HG03342 (cell line): ENCODE measurements at regions not wholly inside any gene's neighbourhood (a gene's known extent, or its start where the extent isn't known, plus 50 kb on each side); places are given as distances from the start of the nearest gene placed in this dataset.
"Not testable (repeated sequence)": the region's sequence is repeated elsewhere in the genome, so short reads cannot be mapped to it uniquely, and the experiment has no call there.

ENCODE experiments used
- ATAC-seq: cut with Tn5 transposase; IDR thresholded peaks from one replicate; pipeline ENCODE4 v1.9.1; 2021; ENCODE audit warnings: mild to moderate bottlenecking, moderate library complexity; ENCODE audit not compliant: unreplicated experiment

DNA sequence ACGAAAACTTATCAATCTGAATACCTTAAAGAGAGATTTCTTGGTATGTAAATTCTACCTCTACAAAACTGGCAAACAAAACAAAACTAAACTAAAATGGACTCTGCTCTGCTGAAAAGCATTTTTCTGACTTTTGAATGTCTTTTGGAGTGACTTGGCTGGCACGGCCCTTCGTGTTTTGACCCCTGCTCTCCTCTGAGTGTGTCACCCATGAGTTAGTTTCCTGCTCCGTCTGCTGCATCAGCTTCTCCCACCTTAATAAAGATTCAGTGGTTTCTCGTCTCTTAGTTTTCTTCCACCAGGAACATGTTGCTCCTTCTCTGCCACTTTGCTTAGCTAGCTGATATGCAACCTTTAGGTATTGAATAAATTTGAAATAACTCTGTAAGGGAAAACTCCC, 1084.0 kb upstream of the CDH18 start:
- ATAC-seq, result no peak

DNA sequence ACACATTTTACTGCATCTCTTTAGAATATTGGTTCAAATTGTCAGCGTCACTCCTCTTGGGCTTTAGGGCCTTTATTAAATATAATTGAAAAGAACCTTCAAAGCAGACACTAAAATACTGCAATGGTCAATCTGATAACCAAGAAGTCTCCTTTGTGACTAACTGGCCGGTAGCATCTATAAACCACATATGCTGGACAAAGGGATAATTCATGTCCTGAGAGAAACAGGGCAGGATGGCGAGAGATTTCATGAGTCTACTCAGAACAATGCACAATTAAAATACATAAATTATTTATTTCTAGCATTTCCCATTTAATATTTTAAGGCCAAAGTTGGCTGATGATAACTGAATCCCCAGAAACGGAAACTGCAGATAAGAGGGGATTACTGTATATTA, 1083.4 kb upstream of the CDH18 start:
- no peak for ATAC-seq

DNA sequence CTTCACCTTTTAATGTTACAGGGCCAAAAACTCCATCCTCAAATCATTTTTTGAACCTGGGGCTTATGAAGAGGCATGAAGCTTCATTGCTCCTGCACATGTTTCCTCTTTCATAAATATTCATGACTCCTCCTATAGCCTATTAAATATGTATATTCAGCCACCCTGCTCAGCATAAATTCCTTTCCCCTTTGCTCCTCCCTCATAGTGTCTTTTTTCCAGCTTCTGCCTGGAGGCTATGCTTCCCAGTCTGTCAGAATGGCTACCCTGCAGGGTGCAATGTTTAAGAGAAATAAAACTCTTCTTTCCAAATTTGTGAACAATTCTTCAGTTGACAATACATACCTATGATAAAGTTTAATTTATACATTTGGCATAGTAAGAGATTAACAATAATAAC, 1082.9 kb upstream of the CDH18 start:
- ATAC-seq, result no peak

DNA sequence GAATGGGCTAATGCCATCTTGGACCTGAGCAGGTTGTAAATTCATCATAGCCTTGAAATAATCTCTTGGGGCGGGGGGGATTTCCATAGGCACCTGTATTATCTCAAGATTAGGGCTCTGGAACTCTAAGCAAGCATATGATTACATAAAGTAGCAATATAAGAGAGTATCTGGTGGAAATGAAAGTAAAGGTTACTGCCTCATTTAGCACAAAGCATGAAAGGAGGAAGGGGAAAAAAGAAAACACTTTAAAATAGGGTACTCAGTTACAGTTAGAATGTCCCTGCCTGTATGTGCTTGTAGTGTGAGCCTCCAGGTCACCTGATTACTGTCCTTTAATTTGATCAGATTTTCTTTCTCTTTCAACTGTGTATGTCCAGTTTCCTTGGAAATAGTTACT, 1079.7 kb upstream of the CDH18 start:
- ATAC-seq, result no peak

DNA sequence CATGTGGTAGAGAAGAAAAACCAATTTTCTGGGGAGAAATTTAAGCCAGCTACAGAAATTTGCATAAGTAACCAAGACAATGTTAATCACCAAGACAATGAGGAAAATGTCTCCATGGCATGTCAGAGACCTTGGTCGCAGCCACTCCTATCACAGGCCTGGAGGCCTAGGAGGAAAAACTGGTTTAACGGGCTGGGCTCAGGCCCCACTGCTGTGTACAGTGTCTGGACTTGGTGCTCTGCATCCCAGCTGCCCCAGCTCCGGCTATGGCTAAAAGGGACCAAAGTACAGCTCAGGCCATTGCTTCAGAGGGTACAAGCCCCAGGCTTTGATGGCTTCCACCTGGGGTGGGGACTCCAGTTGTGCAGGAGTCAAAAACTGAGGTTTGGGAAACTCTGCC, 1075.1 kb upstream of the CDH18 start:
- no peak for ATAC-seq

DNA sequence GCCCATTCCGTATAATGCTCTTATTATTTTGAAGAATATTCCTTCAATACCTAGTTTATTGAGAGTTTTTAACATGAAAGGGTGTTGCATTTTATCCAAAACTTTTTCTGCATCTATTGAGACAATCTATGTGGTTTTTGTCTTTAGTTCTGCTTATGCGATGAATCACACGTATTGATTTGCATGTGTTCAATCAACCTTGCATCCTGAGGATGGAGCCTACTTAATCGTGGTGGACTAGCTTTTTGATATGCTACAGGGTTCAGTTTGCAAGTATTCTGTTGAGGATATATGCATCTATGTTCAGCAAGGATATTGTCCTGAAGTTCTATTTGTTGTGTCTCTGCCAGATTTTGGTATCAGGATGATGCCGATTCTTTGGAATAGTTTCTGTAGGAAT, 1070.3 kb upstream of the CDH18 start:
- ATAC-seq, result peak; percentile 100

DNA sequence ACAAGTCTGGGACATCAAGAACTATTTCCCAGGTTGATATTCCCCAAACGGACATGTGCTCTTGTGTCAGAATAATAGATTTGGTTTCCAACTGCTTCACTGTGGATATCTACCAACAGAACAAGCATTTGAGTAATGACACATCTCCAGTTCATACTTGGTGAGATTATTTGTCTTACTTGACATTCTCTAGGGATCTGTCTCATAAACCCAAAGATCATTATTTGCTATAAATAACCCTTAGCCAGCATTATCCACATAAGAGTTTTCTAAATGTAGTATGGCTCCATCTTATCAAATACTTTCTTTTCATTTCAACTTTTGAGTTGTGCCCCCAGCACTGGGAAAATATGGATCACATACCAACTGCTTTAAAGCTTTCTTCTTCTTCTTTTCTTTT, 1063.9 kb upstream of the CDH18 start:
- ATAC-seq, result no peak

DNA sequence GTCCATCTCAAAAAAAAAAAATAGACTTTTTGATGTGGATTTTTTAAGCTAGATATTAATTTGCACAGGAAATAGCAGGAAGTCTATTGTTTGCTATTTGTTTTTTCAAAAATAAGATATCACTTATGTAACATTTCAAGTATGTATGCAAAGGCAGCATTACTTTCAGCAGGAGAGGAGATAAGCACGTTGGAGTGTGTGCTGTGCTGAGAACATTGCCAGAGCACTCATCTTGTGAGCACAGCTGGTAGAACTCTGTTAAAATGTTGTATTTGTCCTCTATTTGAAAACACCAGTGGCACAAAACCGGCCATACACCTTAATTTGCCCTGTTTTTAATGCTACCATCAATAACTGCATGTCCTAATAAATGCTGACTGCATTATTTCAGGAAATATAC, 1061.9 kb upstream of the CDH18 start:
- ATAC-seq, result no peak

DNA sequence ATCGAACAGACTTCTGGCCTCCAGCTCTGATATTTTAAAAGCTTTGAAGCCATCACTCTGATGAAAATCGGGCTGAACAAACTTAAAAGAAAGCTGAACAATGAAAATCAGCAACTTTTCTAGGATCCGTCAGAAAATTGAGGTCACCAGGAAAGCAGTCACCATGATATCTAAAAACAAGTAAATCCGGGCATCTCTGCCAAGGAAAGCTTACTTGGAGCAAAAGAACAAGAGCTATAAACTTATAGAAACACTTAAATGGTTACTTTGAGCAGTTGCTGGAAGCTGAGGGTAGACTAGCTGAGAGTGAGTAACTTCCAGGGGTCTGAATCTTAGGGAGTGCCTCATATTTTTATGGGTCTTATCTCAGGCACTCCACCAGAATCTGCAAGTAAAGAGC, 1043.0 kb upstream of the CDH18 start:
- no peak for ATAC-seq

DNA sequence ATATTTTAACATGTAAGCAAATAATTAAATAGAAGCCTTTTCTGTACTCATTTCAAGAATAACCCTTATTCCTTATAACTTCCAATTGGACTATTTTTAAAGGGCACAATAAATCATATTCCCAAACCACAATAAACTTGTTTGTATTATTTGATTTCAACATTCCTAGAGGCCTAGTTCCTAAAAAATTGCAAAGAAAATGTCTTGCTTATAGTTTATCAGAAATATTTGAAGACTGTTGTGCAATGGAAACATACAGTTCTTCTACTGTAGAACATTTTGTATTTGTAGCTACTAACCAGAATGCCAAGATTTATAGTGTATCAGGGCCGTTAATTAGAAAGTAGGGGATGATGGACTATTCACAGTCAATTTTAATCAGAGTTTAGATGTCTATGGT, 1037.0 kb upstream of the CDH18 start:
- ATAC-seq, result no peak

DNA sequence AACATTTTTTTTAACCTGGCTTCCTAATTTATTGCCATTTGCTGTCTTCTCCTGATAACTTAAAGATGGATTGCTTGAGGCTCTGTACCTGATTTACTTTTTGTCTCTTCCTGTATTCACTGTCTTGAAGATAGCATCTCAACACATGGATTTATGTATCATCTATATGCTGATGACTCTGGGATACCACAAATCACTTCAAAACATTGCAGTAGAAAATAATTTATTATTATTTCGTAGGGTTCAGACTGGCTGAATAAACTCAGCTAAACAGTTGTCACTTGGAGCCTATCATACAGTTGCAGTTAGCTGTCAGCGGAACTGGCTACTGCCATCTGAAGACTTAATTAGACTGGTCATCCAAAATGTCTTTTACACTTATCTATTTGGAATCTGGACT, 1025.2 kb upstream of the CDH18 start:
- ATAC-seq, result no peak

DNA sequence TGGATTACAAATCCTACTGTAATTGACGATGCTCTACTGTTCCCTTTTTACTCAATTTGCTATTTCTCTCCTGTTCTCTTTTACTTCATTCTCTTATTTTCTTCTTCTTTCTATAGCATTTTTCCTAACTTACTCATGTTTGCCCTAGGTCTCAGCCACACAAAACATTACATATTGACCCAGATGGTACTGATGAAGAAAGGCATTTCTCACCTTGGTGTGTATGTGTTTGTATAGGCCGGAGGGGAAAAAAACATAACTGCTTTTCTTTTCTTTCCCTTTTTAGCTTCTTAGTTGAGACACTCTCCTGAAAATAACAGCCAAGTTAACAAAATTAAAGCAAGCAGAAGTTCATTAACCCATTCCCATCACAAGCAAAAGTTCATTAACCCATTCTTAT, 1019.8 kb upstream of the CDH18 start:
- no peak for ATAC-seq

DNA sequence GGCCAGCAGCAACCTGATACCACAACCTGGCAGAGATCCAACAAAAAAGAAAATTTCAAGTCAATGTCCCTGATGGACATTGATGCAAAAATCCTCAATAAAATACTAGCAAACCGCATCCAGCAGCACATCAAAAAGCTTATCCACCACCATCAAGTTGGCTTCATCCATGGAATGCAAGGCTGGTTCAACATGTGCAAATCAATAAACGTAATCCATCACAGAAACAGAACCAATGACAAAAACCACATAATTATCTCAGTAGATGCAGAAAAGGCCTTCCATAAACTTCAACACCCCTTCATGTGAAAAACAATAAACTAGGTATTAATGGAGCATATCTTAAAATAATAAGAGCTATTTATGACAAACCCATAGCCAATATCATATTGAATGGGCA, 1000.9 kb upstream of the CDH18 start:
- not testable (repeated sequence) for ATAC-seq

DNA sequence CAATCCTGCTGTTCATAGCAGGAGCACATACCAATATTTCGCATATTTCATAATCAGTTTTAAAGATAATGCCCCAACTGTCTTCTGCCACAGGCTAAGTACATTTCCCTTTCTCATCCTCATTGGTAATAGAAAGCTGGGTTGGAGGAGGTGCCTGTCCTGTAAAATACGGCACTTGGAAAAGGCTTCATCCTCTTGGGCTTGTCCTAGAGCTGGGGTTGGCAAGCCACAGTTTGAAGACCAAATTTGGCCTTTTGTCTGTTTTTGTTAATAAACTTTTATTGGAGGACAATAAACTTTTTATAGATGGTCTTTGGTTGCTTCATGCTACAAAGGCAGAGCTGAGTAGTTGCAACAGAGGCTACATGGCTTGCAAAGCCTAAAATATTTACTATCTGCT, 997.8 kb upstream of the CDH18 start:
- no peak for ATAC-seq

DNA sequence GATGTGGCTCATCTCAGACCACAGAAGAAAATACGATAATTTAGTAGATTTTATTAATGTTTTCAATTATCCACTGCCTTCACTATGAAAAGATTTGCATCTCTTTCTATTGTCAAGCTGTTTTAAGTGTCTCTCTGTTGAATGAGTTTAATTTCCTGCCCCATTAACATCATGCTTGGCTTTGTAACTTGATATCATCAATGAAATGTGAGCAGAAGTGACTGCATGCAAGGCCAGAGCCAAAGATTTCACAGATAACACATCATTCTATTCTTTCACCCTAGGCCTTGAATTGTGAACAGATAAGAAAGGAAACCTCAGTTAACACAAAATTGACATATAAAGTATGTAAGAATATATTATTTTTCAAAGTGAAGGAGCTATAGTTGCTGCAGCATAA, 986.4 kb upstream of the CDH18 start:
- ATAC-seq, result no peak

DNA sequence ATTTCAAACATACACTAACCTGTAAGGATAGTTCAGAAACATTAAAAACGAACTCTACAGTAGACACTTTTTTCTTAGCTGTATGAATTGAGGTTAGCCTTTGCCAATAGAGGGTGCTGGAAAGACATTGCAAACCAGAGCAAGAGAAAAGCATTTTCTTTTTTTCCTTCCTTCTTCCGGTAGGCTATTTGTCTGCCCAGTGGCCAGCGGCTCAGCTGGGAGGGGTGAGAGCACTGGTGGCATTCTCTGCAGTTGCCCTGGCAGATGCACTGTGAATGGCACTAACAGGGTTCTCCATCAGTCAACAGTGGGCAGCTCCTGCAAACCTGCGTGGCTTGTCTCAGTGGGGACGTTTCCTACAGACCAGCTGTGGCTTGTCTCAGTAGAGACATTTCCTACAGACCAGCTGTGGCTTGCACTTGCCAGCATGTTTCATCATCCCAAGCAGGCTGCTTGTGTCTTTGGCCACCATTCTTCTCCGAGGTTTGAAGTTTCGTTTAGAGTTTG, 984.5 kb upstream of the CDH18 start:
- no peak for ATAC-seq

DNA sequence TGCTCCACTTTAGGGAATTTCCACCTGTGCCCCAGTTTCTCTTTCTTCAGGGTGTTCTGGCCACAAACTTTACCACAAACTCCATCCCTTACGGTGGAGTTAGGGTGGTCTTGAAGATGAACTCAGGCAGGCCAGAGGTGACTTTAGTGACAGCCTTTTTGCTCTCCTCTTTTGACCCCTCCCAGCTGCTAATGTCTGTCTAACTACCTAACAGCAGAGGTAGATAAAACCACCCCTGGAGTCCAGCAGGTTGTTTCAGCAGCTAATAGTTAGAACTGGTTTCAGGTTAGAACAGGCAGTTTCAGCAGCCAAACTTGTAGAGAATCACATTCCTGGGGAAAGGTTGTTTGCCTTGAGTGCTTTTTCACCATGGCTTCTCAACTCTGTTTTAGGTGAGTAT, 971.3 kb upstream of the CDH18 start:
- no peak for ATAC-seq

DNA sequence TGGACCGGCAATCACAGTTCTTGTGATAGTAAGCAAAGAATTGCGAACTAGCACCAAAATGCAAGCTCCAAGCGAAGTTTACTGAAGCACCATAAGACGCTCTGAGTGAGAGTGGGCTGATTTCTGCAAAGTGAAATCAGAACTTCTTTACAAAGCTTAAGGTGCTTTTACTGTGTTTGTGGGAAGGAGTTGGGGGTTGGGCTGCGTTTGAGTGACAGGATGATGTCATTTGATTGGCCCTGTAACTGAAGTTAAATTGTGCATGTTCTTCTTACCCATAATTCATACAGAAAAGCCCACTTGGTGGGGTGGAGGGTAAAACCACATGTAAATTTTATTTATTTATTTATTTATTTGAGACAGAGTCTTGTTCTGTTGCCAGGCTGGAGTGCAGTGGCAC, 970.6 kb upstream of the CDH18 start:
- no peak for ATAC-seq

DNA sequence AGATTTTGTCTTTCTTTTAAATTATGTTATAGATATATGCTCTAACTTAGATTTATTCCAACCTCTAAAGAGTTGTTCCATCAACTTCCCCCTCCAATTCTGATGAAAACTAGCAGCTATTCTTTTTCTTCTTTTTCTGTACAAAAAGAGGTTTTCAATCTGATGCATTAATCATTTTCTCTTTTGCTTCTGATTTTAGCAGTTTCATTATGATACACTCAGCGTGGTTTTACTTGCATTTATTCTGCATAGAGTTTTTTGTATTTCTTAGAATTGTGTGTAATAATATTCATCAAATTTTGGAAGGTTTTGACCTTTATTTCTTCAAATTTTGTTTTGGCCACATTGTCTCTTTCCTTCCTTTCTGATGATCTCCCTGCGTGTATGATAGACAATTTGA, 968.1 kb upstream of the CDH18 start:
- ATAC-seq, result no peak

DNA sequence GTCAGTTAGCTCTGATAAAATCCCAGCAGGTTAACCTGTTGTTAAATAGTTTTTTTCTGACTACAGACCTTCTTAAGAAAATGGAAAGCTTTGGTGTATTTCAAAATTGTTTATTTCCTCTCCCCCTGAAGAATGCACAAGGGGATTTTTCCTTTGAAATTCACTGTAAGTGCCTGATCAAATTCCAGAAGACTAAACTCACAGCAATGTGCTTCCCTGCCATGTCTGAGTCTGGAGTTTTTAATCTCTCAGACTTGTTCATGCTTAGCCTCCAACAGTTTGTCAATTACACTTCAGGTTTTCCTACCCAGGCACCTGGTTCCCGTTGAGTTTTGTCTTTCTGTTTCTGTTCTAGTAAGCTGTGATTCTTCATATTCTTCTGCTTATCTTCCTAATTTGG, 961.6 kb upstream of the CDH18 start:
- ATAC-seq, result peak; percentile 41

DNA sequence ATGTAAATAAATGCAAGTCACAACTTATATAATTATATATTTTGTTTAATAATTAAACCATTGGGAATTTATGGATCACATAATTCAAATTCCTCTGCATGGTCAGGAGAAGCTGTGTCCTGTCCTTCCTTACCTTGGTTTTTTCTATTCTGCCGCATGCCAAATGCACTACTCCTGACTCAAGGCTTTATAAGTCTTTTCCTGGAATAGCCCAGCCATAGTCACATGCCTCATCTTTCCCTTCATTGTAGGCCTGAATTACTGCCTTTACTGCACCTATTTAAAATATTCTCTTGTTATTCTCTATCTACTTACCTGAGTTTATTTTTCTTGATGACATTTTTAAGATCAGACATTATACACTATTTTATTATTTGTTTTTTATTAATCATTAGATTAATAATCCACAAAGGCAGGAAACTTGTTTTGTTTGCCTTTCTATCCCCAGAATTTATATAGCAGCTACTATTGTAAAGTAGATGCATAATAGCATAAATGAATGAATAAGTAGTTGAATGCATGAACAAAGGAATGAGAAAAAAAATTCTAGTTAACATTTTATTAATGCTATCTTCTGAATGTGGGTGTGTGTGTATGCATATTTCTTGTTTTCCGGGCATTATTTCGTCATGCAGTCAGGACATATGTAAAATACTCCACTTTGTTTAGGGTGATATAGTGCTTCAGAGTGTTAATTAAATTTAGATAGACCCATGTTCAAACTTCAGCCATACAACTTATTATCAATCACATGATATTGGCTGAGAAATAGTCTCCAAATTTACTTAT, 955.4 kb upstream of the CDH18 start:
- not testable (repeated sequence) for ATAC-seq

DNA sequence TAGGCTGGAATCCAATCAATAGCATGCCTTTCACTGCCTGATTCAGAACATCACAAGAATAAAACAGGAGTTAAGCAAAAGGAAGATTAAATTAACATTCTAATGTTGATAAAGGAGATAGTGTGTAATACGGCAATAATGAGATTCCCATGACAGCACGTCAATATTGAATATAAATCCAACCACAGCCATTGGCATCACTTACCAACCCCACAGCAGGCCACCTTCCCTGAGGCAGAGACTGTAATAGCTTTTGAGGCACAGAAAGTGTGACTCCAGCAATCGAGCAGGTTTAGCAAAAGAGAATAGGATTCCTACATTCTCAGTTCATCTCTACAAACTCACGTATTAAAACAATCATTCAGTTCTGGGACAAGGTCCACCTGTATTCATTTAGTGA, 954.6 kb upstream of the CDH18 start:
- not testable (repeated sequence) for ATAC-seq

DNA sequence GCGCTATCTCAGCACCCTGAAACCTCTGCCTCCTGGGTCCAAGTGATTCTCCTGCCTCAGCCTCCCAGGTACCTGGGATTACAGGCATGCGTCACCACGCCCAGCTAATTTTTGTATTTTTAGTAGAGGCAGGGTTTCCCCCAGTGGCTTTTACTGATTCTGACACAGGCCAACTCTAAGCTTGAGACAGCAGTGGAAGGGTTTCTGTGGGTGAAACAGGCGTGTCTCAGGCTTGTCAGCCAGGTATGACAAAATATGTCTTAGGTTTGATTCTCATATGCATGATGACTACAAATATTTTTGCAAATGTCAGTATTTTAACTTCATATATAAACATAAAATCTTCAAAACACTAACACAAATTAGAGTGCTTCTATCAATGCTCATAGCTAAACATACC, 952.8 kb upstream of the CDH18 start:
- not testable (repeated sequence) for ATAC-seq
